ENCODE measurements at regions not wholly inside any gene's neighbourhood (a gene's known extent, or its start where the extent isn't known, plus 50 kb on each side); places are given as distances from the start of the nearest gene placed in this dataset.

DNA sequence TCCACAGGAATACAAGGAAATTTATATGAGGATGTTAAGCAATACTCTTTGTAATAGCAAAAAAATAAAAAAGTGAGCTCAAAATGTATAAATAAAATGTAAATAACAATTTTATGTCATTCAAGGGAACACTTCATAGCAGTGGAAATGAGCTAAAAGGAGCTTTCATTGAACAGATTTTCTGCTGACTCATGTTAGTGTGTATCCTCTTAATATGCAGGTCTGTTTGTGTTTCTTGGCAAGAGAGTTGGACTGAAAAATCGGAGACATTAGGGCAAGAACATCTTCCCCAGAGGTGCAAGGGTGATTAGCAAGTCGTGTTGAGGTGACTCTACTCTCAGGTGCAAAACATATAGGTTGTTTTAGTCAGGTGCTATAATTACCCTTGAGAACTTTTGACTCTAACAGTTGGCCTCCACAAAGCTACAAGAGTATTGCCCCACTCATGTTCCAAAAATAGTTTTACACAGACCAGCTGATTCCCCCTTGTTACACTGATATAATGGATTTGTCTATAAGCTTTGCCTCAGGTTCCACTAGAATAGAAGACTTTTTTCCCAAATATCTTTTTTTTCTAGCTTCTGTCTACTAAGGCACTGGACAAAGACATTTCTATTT, 702.9 kb downstream of the TENT5A start:
- TF ChIP-seq, protein P1, sequence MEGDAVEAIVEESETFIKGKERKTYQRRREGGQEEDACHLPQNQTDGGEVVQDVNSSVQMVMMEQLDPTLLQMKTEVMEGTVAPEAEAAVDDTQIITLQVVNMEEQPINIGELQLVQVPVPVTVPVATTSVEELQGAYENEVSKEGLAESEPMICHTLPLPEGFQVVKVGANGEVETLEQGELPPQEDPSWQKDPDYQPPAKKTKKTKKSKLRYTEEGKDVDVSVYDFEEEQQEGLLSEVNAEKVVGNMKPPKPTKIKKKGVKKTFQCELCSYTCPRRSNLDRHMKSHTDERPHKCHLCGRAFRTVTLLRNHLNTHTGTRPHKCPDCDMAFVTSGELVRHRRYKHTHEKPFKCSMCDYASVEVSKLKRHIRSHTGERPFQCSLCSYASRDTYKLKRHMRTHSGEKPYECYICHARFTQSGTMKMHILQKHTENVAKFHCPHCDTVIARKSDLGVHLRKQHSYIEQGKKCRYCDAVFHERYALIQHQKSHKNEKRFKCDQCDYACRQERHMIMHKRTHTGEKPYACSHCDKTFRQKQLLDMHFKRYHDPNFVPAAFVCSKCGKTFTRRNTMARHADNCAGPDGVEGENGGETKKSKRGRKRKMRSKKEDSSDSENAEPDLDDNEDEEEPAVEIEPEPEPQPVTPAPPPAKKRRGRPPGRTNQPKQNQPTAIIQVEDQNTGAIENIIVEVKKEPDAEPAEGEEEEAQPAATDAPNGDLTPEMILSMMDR (IDR thresholded peaks at IDR 0.05; ENCODE audit: control extremely low read depth, extremely low read depth): no peak
- 68 to 75% methylated on average over 2 of the region's 2 CpGs for WGBS, 2 donors
- Histone ChIP-seq H3K4me3 (no peak overlapping the region), H3K4me1 (ENCODE audit: control insufficient read depth in 5 of 5, insufficient read depth in 5 of 5, low read length in 5 of 5) (peaks cover 0 to 3% (median 0%) of the 10 kb centered on the region in 5 donors), H3K9me3 (ENCODE audit: control insufficient read depth in 4 of 4, insufficient read depth in 3 of 4, low read length in 3 of 4) (no peaks in the 10 kb centered on the region), H3K27ac (ENCODE audit: low read depth in 1 of 2, low read length in 1 of 2) (no peak overlapping the region), H3K9ac (ENCODE audit: insufficient read depth in 1 of 2, low read length in 2 of 2) (no peak overlapping the region), H3K27me3 (ENCODE audit: control insufficient read depth in 3 of 3, insufficient read depth in 3 of 3, low read length in 2 of 3) (no peaks in the 10 kb centered on the region), H3K36me3 (ENCODE audit: control insufficient read depth in 4 of 4, insufficient read depth in 4 of 4, low read length in 4 of 4) (no peaks in the 10 kb centered on the region)
- no peak for DNase-seq
- no peak for ATAC-seq (ENCODE audit: insufficient read depth, low FRiP score)

GRCh38 chr6:81031416-81031815, 721.1 kb downstream of the TENT5A start:
- H3K27ac ChIP-seq (ENCODE audit: low read depth in 1 of 2, low read length in 1 of 2): no peak overlapping the region
- H3K36me3 ChIP-seq (ENCODE audit: control insufficient read depth in 4 of 4, insufficient read depth in 4 of 4, low read length in 4 of 4): no peaks in the 10 kb centered on the region
- peak in 2 of 3 donors; percentile 10 to 15 for DNase-seq
- H3K27me3 ChIP-seq (ENCODE audit: control insufficient read depth in 3 of 3, insufficient read depth in 3 of 3, low read length in 2 of 3): no peaks in the 10 kb centered on the region
- H3K9ac ChIP-seq (ENCODE audit: insufficient read depth in 1 of 2, low read length in 2 of 2): no peak overlapping the region
- 31 to 55% methylated on average over 2 of the region's 2 CpGs for WGBS, 2 donors
- H3K4me1 ChIP-seq (ENCODE audit: control insufficient read depth in 5 of 5, insufficient read depth in 5 of 5, low read length in 5 of 5): no peaks in the 10 kb centered on the region
- H3K9me3 ChIP-seq (ENCODE audit: control insufficient read depth in 4 of 4, insufficient read depth in 3 of 4, low read length in 3 of 4): no peaks in the 10 kb centered on the region
- no peak for ATAC-seq (ENCODE audit: insufficient read depth, low FRiP score)
- TF ChIP-seq, protein P1 (IDR thresholded peaks at IDR 0.05; ENCODE audit: control extremely low read depth, extremely low read depth): no peak
- no peak overlapping the region for H3K4me3 ChIP-seq

DNA sequence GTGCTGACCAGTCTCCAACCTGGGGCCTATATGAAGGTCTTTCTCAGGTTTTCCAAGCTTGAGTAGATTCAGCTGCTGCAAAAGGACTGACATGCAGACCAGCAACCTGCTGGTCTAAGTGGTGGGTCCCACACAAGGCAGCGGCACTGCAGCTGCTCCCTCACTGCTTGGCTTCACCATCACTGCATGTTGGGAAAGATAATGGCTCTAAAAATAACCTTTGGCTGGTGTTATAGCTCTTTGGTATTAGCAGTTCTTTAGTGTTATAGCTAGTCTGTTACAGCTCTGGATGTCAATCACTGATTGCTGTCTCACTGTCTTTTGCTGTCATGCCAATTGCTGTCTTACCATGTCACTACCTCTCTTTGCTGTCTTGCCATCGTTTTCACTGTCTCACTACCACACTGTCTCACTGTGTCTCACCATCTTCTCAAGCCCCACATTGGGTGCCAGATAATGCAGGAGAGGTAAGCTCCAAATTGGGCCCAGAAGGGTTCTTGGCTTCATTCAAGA, 726.4 kb downstream of the TENT5A start:
- H3K36me3 ChIP-seq (ENCODE audit: control insufficient read depth in 4 of 4, insufficient read depth in 4 of 4, low read length in 4 of 4): no peaks in the 10 kb centered on the region
- WGBS, 2 donors: 72 to 77% methylated on average over 2 of the region's 2 CpGs
- no peak overlapping the region for H3K27ac ChIP-seq (ENCODE audit: low read depth in 1 of 2, low read length in 1 of 2)
- no peak for DNase-seq
- TF ChIP-seq, protein P1 (IDR thresholded peaks at IDR 0.05; ENCODE audit: control extremely low read depth, extremely low read depth): no peak
- no peaks in the 10 kb centered on the region for H3K27me3 ChIP-seq (ENCODE audit: control insufficient read depth in 3 of 3, insufficient read depth in 3 of 3, low read length in 2 of 3)
- H3K9ac ChIP-seq (ENCODE audit: insufficient read depth in 1 of 2, low read length in 2 of 2): no peak overlapping the region
- H3K4me1 ChIP-seq (ENCODE audit: control insufficient read depth in 5 of 5, insufficient read depth in 5 of 5, low read length in 5 of 5): no peaks in the 10 kb centered on the region
- H3K9me3 ChIP-seq (ENCODE audit: control insufficient read depth in 4 of 4, insufficient read depth in 3 of 4, low read length in 3 of 4): peaks cover 2 to 11% (median 4%) of the 10 kb centered on the region in 4 donors
- no peak overlapping the region for H3K4me3 ChIP-seq
- ATAC-seq (ENCODE audit: insufficient read depth, low FRiP score): no peak

DNA sequence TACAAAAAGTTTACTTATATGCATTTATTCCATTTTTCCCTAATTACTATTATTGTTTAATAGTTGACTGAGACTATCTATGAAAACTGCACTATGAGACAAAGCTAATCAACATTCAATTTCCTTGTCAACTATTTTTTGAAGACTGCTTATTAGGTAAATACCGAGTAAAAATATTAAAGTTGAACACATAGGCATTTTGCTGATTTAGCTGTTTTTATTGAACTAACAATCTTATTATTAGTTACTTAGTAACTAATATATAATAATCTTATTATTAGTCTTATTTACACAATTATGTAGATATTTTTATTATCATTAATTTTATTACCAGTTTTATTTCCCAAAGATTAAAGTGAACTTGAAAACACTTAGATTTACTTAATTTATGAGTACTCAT, 728.8 kb downstream of the TENT5A start:
- Histone ChIP-seq H3K36me3 (ENCODE audit: control insufficient read depth in 4 of 4, insufficient read depth in 4 of 4, low read length in 4 of 4) (no peaks in the 10 kb centered on the region), H3K4me1 (ENCODE audit: control insufficient read depth in 5 of 5, insufficient read depth in 5 of 5, low read length in 5 of 5) (no peaks in the 10 kb centered on the region), H3K9me3 (ENCODE audit: control insufficient read depth in 4 of 4, insufficient read depth in 3 of 4, low read length in 3 of 4) (peaks cover 2 to 11% (median 4%) of the 10 kb centered on the region in 4 donors), H3K27ac (ENCODE audit: low read depth in 1 of 2, low read length in 1 of 2) (no peak overlapping the region), H3K4me3 (no peak overlapping the region), H3K27me3 (ENCODE audit: control insufficient read depth in 3 of 3, insufficient read depth in 3 of 3, low read length in 2 of 3) (no peaks in the 10 kb centered on the region), H3K9ac (ENCODE audit: insufficient read depth in 1 of 2, low read length in 2 of 2) (no peak overlapping the region)
- TF ChIP-seq, protein P1 (IDR thresholded peaks at IDR 0.05; ENCODE audit: control extremely low read depth, extremely low read depth): no peak
- DNase-seq (no peak), ATAC-seq (ENCODE audit: insufficient read depth, low FRiP score) (no peak)
- 99 to 100% methylated on average over 1 of the region's 1 CpG for WGBS, 2 donors

Data from lung (tissue), 11 donors.